Gastrocnemius medialis (tissue), 4 donors: ENCODE measurements at regions not wholly inside any gene's neighbourhood (a gene's known extent, or its start where the extent isn't known, plus 50 kb on each side); places are given as distances from the start of the nearest gene placed in this dataset.
"Not testable (repeated sequence)": the region's sequence is repeated elsewhere in the genome, so short reads cannot be mapped to it uniquely, and the experiment has no call there.

ENCODE experiments used
- ATAC-seq, 2 donors: fragments of 150-250 bp; one replicate each; pipeline ENCODE4 v1.9.1; 2016
- DNase-seq, 2 donors: peaks; one replicate each; pipeline ENCODE4 v3.0.0-alpha.2; 2019
- H3K27ac ChIP-seq, 4 donors: fragments of 200-600 bp; sonication (generic); 1 replicate in 1 of 4; 2 replicates in 3 of 4; pipeline ENCODE4 v1.5.1; 2016 to 2018; ENCODE audit warnings: mild to moderate bottlenecking in 2 of 4, moderate library complexity in 1 of 4
- H3K27me3 ChIP-seq, 3 donors: fragments of 200-600 bp; sonication (generic) in 2 of 3; 1 replicate in 1 of 3; 2 replicates in 2 of 3; pipeline versions ENCODE4 v1.5.1 to v1.6.0; 2016 to 2019; ENCODE audit warnings: mild to moderate bottlenecking in 1 of 3, moderate library complexity in 1 of 3
- H3K36me3 ChIP-seq, 2 donors: fragments of 200-600 bp; sonication (generic) in 1 of 2; one replicate each; pipeline ENCODE4 v1.5.1; 2017 to 2018
- H3K4me1 ChIP-seq, 2 donors: fragments of 200-600 bp; sonication (generic) in 1 of 2; one replicate each; pipeline ENCODE4 v1.5.1; 2016 to 2017; ENCODE audit warnings: mild to moderate bottlenecking in 2 of 2
- H3K4me3 ChIP-seq, 4 donors: fragments of 200-600 bp; sonication (generic) in 3 of 4; 1 replicate in 1 of 4; 2 replicates in 3 of 4; pipeline ENCODE4 v1.5.1; 2016 to 2019; ENCODE audit warnings: mild to moderate bottlenecking in 2 of 4
- H3K9me3 ChIP-seq, 3 donors: fragments of 200-600 bp; sonication (generic) in 2 of 3; 1 replicate in 1 of 3; 2 replicates in 2 of 3; pipeline ENCODE4 v1.5.1; 2016 to 2019
- in situ Hi-C, 4 donors: fragments of 200-750 bp; cut with MboI; loops; one replicate each; pipeline versions ENCODE4 v1.15.0 to v1.8.0; 2017; ENCODE audit warnings: low sequenced_read_pairs in 4 of 4
- intact Hi-C: fragments of 100-400 bp; cut with DNase I; formaldehyde crosslinking; loops from one replicate; pipeline ENCODE4 v1.15.1; 2023; ENCODE audit warnings: low total_unique reads

DNA sequence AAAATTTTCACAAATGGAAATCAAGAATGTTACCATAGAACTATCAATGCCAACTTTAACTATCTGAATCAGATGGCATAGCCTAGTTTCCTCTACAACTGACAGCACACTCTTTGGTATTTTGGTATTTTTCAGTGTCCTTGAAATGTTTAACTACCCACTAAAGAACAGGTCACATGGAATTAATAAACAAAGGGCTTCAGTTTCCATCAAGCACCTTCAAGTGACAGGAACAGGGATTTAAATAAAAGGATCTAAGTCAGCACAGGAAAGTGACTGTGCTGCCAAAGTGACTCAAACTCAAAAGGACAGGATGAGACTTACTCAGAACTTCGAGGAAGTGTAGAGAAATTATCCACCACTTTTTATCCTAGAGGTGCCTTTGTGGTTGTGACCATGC, 117.2 kb downstream of the FAM72B start:
- in situ Hi-C loops, ATAC-seq, H3K36me3 ChIP-seq, intact Hi-C loops, H3K27me3 ChIP-seq, DNase-seq, H3K9me3 ChIP-seq, H3K4me3 ChIP-seq, H3K4me1 ChIP-seq, H3K27ac ChIP-seq: not testable (repeated sequence)

DNA sequence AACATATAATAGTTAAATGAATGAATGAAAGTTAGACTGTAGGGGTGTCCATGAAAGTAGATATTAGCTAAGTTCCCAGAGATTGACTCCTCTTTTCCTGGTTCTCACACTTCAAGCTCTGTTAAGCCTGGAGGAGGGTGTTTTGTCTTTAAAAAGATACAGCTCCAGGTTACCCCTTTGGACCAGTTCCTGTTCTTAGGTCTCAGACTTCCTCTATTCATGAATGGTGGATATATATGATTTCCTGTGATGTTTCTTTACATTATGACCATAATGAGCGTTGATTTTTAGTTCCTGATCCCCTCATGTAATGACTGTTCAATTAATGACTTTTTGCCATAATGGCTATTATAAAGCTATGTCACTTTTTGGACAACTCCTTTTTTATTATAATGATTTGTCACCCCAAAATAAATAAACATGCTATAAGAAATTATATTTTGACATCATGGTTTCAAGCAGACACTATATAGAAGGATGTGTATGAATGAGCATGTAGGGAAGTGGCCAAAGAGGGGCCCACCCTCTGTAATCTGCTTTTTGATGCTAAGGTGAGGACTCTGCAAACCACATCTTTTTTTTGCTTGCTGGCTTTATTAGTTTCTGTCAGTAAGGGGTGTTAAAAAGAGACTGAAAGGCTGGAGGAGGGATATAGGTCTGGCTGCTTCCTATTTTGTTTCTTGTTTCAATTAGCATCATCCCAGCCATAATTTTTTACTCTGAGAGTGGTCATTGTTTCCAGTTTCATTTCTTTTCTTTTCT, 115.2 kb downstream of the FAM72B start:
- H3K4me1 ChIP-seq, in situ Hi-C loops, H3K27me3 ChIP-seq, ATAC-seq, DNase-seq, H3K27ac ChIP-seq, intact Hi-C loops, H3K4me3 ChIP-seq, H3K36me3 ChIP-seq, H3K9me3 ChIP-seq: not testable (repeated sequence)

DNA sequence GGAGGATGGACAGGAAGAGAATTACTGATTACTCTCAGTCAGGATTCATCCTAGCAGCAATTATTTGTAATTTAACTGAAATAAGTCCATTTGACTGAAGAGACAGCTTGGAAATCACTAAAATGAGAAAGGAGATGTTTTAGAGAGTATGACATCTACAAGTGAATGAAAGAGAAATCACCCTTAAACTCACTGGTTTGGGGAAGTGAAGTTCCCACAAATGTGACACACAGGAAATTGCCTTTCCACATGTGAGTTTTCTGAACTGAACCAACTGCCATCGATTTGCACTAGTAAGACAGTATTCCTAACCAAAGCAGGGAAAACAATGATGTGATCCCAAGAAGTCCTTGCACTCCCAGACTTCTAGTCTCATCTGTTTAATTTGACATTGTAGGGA, 110.3 kb downstream of the FAM72B start:
- H3K36me3 ChIP-seq, in situ Hi-C loops, ATAC-seq, H3K4me3 ChIP-seq, H3K27me3 ChIP-seq, H3K4me1 ChIP-seq, DNase-seq, H3K27ac ChIP-seq, H3K9me3 ChIP-seq, intact Hi-C loops: not testable (repeated sequence)

DNA sequence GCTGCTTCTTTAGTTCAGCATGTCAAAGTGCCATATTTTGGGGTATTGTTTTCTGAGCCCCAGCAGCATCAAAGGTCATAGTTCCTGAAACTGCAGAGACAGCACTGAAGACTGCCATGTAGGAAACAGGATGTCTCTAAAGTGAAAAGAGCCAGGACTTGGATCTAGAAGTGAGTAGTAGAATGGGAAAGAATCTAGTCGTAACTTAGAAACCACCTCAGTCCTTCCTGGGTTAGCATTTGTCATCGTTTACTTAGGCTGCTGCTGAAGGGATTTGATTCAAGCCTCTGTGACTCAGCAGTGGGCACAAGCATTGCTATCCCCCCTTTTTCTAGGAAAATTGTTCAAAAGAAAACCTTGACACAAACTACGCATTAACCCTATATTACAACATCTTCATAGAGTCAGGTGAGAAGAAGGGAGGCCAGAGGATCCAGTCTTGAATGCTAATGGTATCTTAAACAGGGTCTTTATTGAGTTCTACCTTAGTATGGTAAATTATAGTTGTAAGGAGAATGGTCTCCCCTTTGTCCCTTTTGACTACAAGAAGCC, 108.8 kb downstream of the FAM72B start:
- ATAC-seq, intact Hi-C loops, H3K27me3 ChIP-seq, DNase-seq, H3K4me3 ChIP-seq, in situ Hi-C loops, H3K36me3 ChIP-seq, H3K4me1 ChIP-seq, H3K9me3 ChIP-seq, H3K27ac ChIP-seq: not testable (repeated sequence)

DNA sequence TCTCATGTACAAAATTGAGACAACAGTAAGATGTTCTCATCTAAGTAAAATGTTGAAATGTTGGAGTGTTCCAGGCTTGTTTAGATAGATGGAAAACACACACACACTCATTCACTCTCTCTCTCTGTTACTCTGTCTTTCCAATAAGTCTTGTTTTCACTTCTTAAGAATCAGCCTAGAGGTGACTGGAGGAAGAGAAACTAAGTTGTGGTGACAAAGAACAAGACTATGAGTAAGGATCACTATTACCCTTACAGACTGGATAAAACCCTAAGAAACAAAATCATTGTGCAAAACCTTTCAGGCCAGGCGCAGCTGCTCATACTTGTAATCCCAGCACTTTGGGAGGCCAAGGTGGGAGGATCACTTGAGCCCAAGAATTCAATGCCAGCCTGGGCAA, 107.5 kb downstream of the FAM72B start:
- in situ Hi-C loops, ATAC-seq, H3K9me3 ChIP-seq, H3K4me3 ChIP-seq, DNase-seq, intact Hi-C loops, H3K4me1 ChIP-seq, H3K27ac ChIP-seq, H3K36me3 ChIP-seq, H3K27me3 ChIP-seq: not testable (repeated sequence)

DNA sequence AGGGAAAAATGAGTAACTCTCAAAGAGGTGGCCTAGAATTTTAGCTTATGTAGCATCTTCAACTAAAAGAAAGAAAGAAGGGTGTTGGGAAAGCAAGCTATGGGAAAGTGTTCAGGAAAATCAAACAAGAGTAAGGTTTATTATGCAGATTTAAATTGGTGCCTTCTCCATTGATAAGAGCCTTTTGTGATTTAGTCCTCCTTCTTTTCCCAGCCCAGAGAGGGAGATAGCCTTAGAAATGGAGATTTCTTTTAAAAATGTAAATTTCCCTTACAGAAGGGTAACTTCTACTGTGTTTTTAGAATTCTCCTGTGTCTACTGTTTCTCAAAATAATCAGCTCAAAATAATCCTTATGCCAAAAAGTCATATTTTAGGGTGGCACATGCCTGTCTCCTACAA, 104.5 kb downstream of the FAM72B start:
- DNase-seq, in situ Hi-C loops, H3K4me3 ChIP-seq, H3K9me3 ChIP-seq, H3K4me1 ChIP-seq, intact Hi-C loops, H3K27ac ChIP-seq, H3K36me3 ChIP-seq, ATAC-seq, H3K27me3 ChIP-seq: not testable (repeated sequence)

DNA sequence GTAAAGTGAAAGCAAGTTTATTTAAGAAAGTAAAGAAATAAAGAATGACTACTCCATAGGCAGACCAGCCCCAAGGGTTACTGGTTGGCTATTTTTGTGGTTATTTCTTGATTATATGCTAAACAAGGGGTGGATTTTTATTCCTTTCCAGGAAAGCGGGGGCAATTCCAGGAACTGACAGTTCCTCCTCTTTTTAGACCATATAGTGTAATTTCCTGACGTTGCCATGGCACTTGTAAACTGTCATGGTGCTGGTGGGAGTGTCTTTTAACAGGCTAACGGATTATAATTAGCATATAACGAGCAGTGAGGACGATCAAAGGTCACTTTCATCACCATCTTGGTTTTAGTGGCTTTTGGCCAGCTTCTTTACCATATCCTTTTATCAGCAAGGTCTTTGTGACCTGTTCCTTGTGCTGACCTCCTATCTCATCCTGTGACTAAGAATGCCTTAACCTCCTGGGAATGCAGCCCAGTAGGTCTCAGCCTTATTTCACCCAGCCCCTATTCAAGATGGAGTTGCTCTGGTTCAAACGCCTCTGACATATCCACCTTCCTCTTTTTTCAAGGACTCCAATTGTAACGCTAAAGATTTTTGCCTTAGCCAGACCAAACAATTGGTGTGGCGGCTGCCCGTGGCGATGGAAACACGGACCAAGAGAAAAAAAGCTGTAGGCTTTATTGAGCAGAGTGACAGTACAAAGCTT, 103.8 kb downstream of the FAM72B start:
- H3K27ac ChIP-seq, H3K27me3 ChIP-seq, DNase-seq, H3K4me1 ChIP-seq, H3K4me3 ChIP-seq, ATAC-seq, in situ Hi-C loops, intact Hi-C loops, H3K36me3 ChIP-seq, H3K9me3 ChIP-seq: not testable (repeated sequence)

DNA sequence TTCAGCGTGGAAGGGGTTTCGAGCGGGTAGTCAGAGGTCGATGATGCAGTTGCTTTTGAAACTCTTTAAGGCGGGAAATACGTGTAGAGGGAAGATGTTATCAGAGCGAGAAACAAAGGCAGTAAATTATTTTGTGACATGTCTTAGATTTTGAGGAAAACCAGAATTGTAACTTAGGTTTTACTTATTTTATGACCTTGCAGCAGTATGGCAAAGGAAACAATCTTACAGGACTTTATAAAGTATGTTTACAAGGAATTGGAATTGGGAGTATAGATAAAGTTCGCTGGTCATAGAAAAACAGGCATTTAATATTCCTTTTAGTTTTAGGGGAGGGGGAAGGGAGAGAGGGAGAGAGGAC, 103.3 kb downstream of the FAM72B start:
- H3K36me3 ChIP-seq, intact Hi-C loops, ATAC-seq, DNase-seq, H3K27me3 ChIP-seq, H3K4me3 ChIP-seq, H3K4me1 ChIP-seq, in situ Hi-C loops, H3K27ac ChIP-seq, H3K9me3 ChIP-seq: not testable (repeated sequence)

DNA sequence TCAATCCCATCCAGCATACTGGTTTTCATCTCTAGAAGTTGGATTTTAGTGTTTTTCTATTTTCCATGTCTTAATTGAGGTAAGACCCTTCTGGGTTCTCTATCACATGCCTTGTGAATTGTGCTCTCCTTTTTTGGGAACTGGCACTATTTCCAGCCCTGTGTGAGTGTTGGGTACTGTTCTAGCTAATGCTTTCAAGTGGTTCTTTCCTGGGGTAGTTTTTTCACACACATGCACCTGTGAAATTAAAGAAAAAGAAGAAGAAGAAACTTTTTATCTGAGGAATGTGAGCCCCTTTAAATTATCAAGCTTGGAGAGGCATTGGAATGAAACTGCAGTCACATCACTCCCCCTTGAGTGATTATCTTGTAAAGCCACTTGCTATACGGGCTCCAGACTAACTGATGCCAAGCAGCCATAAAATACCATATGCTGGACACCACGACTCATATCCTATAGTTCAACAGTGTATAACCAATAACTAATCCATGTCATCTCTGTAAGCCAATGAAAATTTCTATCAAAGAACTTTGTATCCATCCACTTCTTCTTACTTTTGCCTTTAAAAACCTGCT, 102.4 kb downstream of the FAM72B start:
- not testable (repeated sequence) for DNase-seq

DNA sequence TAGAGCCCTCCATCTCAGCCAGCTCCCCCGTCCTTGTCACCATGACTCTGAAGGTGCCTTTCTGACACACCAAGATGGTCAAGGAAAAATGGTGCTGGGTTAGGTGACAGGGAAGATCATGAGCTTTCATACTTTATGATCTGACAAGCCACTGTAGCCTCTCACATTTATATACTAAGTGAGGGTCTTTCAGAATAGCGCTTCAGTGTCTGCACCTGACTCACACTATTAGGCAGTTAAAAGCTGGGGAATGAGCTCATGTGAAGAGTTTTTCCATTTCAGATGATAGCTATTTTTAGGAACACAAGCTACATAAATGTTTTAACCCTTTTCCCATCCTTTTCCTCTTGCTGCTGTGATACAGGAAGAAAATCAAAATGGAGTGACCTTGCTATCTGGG, 101.1 kb downstream of the FAM72B start:
- intact Hi-C loops, H3K4me3 ChIP-seq, H3K27ac ChIP-seq, H3K4me1 ChIP-seq, H3K27me3 ChIP-seq, ATAC-seq, H3K36me3 ChIP-seq, H3K9me3 ChIP-seq, DNase-seq, in situ Hi-C loops: not testable (repeated sequence)

More for the DNA sequence above, 102.4 kb downstream of the FAM72B start:
- H3K36me3 ChIP-seq, intact Hi-C loops, ATAC-seq, H3K9me3 ChIP-seq, H3K4me1 ChIP-seq, H3K4me3 ChIP-seq, H3K27me3 ChIP-seq, in situ Hi-C loops, H3K27ac ChIP-seq: not testable (repeated sequence)

DNA sequence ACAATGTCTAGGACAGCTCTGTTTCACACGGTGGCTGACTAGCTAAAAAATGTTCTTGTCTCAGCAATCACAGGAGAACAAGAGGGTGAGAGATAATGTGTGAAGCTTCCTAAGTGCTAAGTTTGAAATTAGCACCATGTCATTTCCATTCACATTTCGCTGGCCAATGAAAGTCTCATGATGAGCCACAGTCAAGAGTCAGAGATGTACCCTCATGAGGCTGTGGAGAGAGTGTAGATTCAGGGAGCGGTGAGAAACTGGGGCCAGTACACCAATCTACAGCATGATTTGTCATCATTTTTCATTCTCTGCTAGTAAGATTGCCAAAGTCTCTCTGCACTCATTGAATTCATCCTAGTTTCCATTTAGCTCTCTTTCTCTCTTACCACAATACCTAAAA, 97.9 kb downstream of the FAM72B start:
- DNase-seq, in situ Hi-C loops, H3K27me3 ChIP-seq, H3K36me3 ChIP-seq, H3K4me3 ChIP-seq, H3K27ac ChIP-seq, intact Hi-C loops, H3K4me1 ChIP-seq, ATAC-seq, H3K9me3 ChIP-seq: not testable (repeated sequence)

- H3K9me3 ChIP-seq, ATAC-seq, in situ Hi-C loops, DNase-seq, intact Hi-C loops, H3K27ac ChIP-seq, H3K36me3 ChIP-seq, H3K27me3 ChIP-seq, H3K4me1 ChIP-seq, H3K4me3 ChIP-seq: not testable (repeated sequence)
These were observed 96.9 kb downstream of the FAM72B start for GRCh38 chr1:121087221-121087620.
